ENCODE measurements at regions not wholly inside any gene's neighbourhood (a gene's known extent, or its start where the extent isn't known, plus 50 kb on each side); places are given as distances from the start of the nearest gene placed in this dataset.

GRCh38 chr12:126067626-126068329, 1002.5 kb downstream of the AACS start:
- no peaks in the 10 kb centered on the region for H3K27me3 ChIP-seq (ENCODE audit: low read depth, low read length)
- H3K4me1 ChIP-seq (ENCODE audit: control insufficient read depth in 1 of 2, insufficient read depth in 2 of 2, low read length in 2 of 2): no peaks in the 10 kb centered on the region
- H3K4me3 ChIP-seq (ENCODE audit: low read depth in 1 of 2, low read length in 2 of 2): no peak overlapping the region
- H3K36me3 ChIP-seq (ENCODE audit: control insufficient read depth in 1 of 2, insufficient read depth in 2 of 2, low read length in 2 of 2): no peaks in the 10 kb centered on the region
- H3K9me3 ChIP-seq (ENCODE audit: control insufficient read depth in 1 of 2, low read length in 2 of 2): peaks cover 14 to 22% of the 10 kb centered on the region in 2 donors
- no peak overlapping the region for H3K27ac ChIP-seq (ENCODE audit: low read length)

GRCh38 chr12:126069549-126070165, 1004.4 kb downstream of the AACS start:
- H3K36me3 ChIP-seq (ENCODE audit: control insufficient read depth in 1 of 2, insufficient read depth in 2 of 2, low read length in 2 of 2): no peaks in the 10 kb centered on the region

GRCh38 chr12:126076515-126076914, 1011.3 kb downstream of the AACS start:
- no peaks in the 10 kb centered on the region for H3K27me3 ChIP-seq (ENCODE audit: low read depth, low read length)
- no peaks in the 10 kb centered on the region for H3K4me1 ChIP-seq (ENCODE audit: control insufficient read depth in 1 of 2, insufficient read depth in 2 of 2, low read length in 2 of 2)
- peaks cover 0 to under 1% of the 10 kb centered on the region in 2 donors for H3K9me3 ChIP-seq (ENCODE audit: control insufficient read depth in 1 of 2, low read length in 2 of 2)
- no peaks in the 10 kb centered on the region for H3K36me3 ChIP-seq (ENCODE audit: control insufficient read depth in 1 of 2, insufficient read depth in 2 of 2, low read length in 2 of 2)
- H3K27ac ChIP-seq (ENCODE audit: low read length): no peak overlapping the region
- H3K4me3 ChIP-seq (ENCODE audit: low read depth in 1 of 2, low read length in 2 of 2): no peak overlapping the region

More at GRCh38 chr12:126069549-126070165, 1004.4 kb downstream of the AACS start:
- Histone ChIP-seq H3K4me3 (ENCODE audit: low read depth in 1 of 2, low read length in 2 of 2) (peak overlapping the region in 1 of 2 donors; percentile 10), H3K27me3 (ENCODE audit: low read depth, low read length) (no peaks in the 10 kb centered on the region), H3K27ac (ENCODE audit: low read length) (no peak overlapping the region), H3K4me1 (ENCODE audit: control insufficient read depth in 1 of 2, insufficient read depth in 2 of 2, low read length in 2 of 2) (no peaks in the 10 kb centered on the region), H3K9me3 (ENCODE audit: control insufficient read depth in 1 of 2, low read length in 2 of 2) (peaks cover 14 to 22% of the 10 kb centered on the region in 2 donors)

- Histone ChIP-seq H3K9me3 (ENCODE audit: control insufficient read depth in 1 of 2, low read length in 2 of 2) (no peaks in the 10 kb centered on the region), H3K27ac (ENCODE audit: low read length) (no peak overlapping the region)
Observed at GRCh38 chr12:126083926-126084325, 1018.7 kb downstream of the AACS start.

GRCh38 chr12:126084480-126084879, 1019.2 kb downstream of the AACS start:
- no peaks in the 10 kb centered on the region for H3K27me3 ChIP-seq (ENCODE audit: low read depth, low read length)
- H3K4me3 ChIP-seq (ENCODE audit: low read depth in 1 of 2, low read length in 2 of 2): no peak overlapping the region
- H3K9me3 ChIP-seq (ENCODE audit: control insufficient read depth in 1 of 2, low read length in 2 of 2): no peaks in the 10 kb centered on the region
- H3K4me1 ChIP-seq (ENCODE audit: control insufficient read depth in 1 of 2, insufficient read depth in 2 of 2, low read length in 2 of 2): no peaks in the 10 kb centered on the region
- no peaks in the 10 kb centered on the region for H3K36me3 ChIP-seq (ENCODE audit: control insufficient read depth in 1 of 2, insufficient read depth in 2 of 2, low read length in 2 of 2)
- no peak overlapping the region for H3K27ac ChIP-seq (ENCODE audit: low read length)

More at GRCh38 chr12:126083926-126084325, 1018.7 kb downstream of the AACS start:
- no peaks in the 10 kb centered on the region for H3K27me3 ChIP-seq (ENCODE audit: low read depth, low read length)
- no peak overlapping the region for H3K4me3 ChIP-seq (ENCODE audit: low read depth in 1 of 2, low read length in 2 of 2)
- H3K4me1 ChIP-seq (ENCODE audit: control insufficient read depth in 1 of 2, insufficient read depth in 2 of 2, low read length in 2 of 2): no peaks in the 10 kb centered on the region
- no peaks in the 10 kb centered on the region for H3K36me3 ChIP-seq (ENCODE audit: control insufficient read depth in 1 of 2, insufficient read depth in 2 of 2, low read length in 2 of 2)

GRCh38 chr12:126086242-126086641, 1021.0 kb downstream of the AACS start:
- no peak overlapping the region for H3K4me3 ChIP-seq (ENCODE audit: low read depth in 1 of 2, low read length in 2 of 2)
- H3K36me3 ChIP-seq (ENCODE audit: control insufficient read depth in 1 of 2, insufficient read depth in 2 of 2, low read length in 2 of 2): no peaks in the 10 kb centered on the region
- no peaks in the 10 kb centered on the region for H3K4me1 ChIP-seq (ENCODE audit: control insufficient read depth in 1 of 2, insufficient read depth in 2 of 2, low read length in 2 of 2)
- H3K27me3 ChIP-seq (ENCODE audit: low read depth, low read length): no peaks in the 10 kb centered on the region
- no peaks in the 10 kb centered on the region for H3K9me3 ChIP-seq (ENCODE audit: control insufficient read depth in 1 of 2, low read length in 2 of 2)
- no peak overlapping the region for H3K27ac ChIP-seq (ENCODE audit: low read length)

- Histone ChIP-seq H3K4me3 (ENCODE audit: low read depth in 1 of 2, low read length in 2 of 2) (no peak overlapping the region), H3K4me1 (ENCODE audit: control insufficient read depth in 1 of 2, insufficient read depth in 2 of 2, low read length in 2 of 2) (no peaks in the 10 kb centered on the region), H3K27me3 (ENCODE audit: low read depth, low read length) (no peaks in the 10 kb centered on the region), H3K36me3 (ENCODE audit: control insufficient read depth in 1 of 2, insufficient read depth in 2 of 2, low read length in 2 of 2) (no peaks in the 10 kb centered on the region), H3K27ac (ENCODE audit: low read length) (no peak overlapping the region), H3K9me3 (ENCODE audit: control insufficient read depth in 1 of 2, low read length in 2 of 2) (no peaks in the 10 kb centered on the region)
Observed at GRCh38 chr12:126087692-126088091, 1022.5 kb downstream of the AACS start.

- H3K27ac ChIP-seq (ENCODE audit: low read length): no peak overlapping the region
- no peaks in the 10 kb centered on the region for H3K36me3 ChIP-seq (ENCODE audit: control insufficient read depth in 1 of 2, insufficient read depth in 2 of 2, low read length in 2 of 2)
- H3K9me3 ChIP-seq (ENCODE audit: control insufficient read depth in 1 of 2, low read length in 2 of 2): no peaks in the 10 kb centered on the region
- H3K4me3 ChIP-seq (ENCODE audit: low read depth in 1 of 2, low read length in 2 of 2): no peak overlapping the region
- H3K4me1 ChIP-seq (ENCODE audit: control insufficient read depth in 1 of 2, insufficient read depth in 2 of 2, low read length in 2 of 2): no peaks in the 10 kb centered on the region
- no peaks in the 10 kb centered on the region for H3K27me3 ChIP-seq (ENCODE audit: low read depth, low read length)
Observed at GRCh38 chr12:126093908-126094307, 1028.7 kb downstream of the AACS start.

GRCh38 chr12:126095748-126096510, 1030.7 kb downstream of the AACS start:
- Histone ChIP-seq H3K27ac (ENCODE audit: low read length) (no peak overlapping the region), H3K36me3 (ENCODE audit: control insufficient read depth in 1 of 2, insufficient read depth in 2 of 2, low read length in 2 of 2) (no peaks in the 10 kb centered on the region), H3K4me1 (ENCODE audit: control insufficient read depth in 1 of 2, insufficient read depth in 2 of 2, low read length in 2 of 2) (no peaks in the 10 kb centered on the region), H3K9me3 (ENCODE audit: control insufficient read depth in 1 of 2, low read length in 2 of 2) (no peaks in the 10 kb centered on the region), H3K27me3 (ENCODE audit: low read depth, low read length) (no peaks in the 10 kb centered on the region), H3K4me3 (ENCODE audit: low read depth in 1 of 2, low read length in 2 of 2) (no peak overlapping the region)

- Histone ChIP-seq H3K4me3 (ENCODE audit: low read depth in 1 of 2, low read length in 2 of 2) (no peak overlapping the region), H3K27me3 (ENCODE audit: low read depth, low read length) (no peaks in the 10 kb centered on the region), H3K27ac (ENCODE audit: low read length) (no peak overlapping the region)
Observed at GRCh38 chr12:126106706-126107105, 1041.5 kb downstream of the AACS start.

GRCh38 chr12:126107659-126108058, 1042.4 kb downstream of the AACS start:
- H3K9me3 ChIP-seq (ENCODE audit: control insufficient read depth in 1 of 2, low read length in 2 of 2): no peaks in the 10 kb centered on the region
- no peak overlapping the region for H3K27ac ChIP-seq (ENCODE audit: low read length)
- no peaks in the 10 kb centered on the region for H3K27me3 ChIP-seq (ENCODE audit: low read depth, low read length)
- H3K36me3 ChIP-seq (ENCODE audit: control insufficient read depth in 1 of 2, insufficient read depth in 2 of 2, low read length in 2 of 2): no peaks in the 10 kb centered on the region
- H3K4me3 ChIP-seq (ENCODE audit: low read depth in 1 of 2, low read length in 2 of 2): no peak overlapping the region
- no peaks in the 10 kb centered on the region for H3K4me1 ChIP-seq (ENCODE audit: control insufficient read depth in 1 of 2, insufficient read depth in 2 of 2, low read length in 2 of 2)

More at GRCh38 chr12:126106706-126107105, 1041.5 kb downstream of the AACS start:
- Histone ChIP-seq H3K4me1 (ENCODE audit: control insufficient read depth in 1 of 2, insufficient read depth in 2 of 2, low read length in 2 of 2) (no peaks in the 10 kb centered on the region), H3K9me3 (ENCODE audit: control insufficient read depth in 1 of 2, low read length in 2 of 2) (no peaks in the 10 kb centered on the region), H3K36me3 (ENCODE audit: control insufficient read depth in 1 of 2, insufficient read depth in 2 of 2, low read length in 2 of 2) (no peaks in the 10 kb centered on the region)

Measured in muscle layer of duodenum (tissue), 2 donors.